ENCODE measurements at regions not wholly inside any gene's neighbourhood (a gene's known extent, or its start where the extent isn't known, plus 50 kb on each side); places are given as distances from the start of the nearest gene placed in this dataset.

DNA sequence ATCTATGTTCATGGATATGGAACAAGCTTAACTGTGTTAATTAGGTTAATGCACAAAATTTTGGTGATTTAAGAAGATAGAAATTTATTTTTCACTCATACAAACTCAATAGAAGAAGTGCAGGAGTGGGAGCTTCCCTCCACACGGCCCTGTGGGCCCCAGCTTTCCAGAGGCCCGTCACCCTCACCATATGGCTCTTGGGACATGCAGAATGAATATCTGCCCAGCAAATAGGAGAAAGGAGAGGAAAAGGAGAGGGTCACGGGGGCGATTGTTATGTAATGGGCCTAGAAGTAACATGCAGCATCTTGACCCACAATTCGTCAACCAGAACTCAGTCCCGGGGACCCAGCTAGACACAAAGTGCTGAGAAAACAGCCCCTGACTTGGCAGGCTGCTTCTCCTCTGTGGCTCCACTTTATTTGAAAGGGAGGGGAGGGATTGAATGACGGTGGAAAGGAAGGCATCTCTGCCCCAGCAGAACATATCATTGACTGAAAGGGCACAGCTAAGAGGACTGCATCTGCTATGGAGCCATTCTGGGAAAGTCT is 648.2 kb upstream of the ID2 start:
- no peak for DNase-seq
- WGBS, 2 experiments (ENCODE audit: insufficient coverage in 1 of 2, insufficient read length in 1 of 2), result 85 to 89% methylated on average over 5 to 7 of the region's 7 CpGs
- H3K4me1 ChIP-seq (ENCODE audit: control insufficient read depth, insufficient read depth, low read length), result no peaks in the 10 kb centered on the region
- H3K27ac ChIP-seq (ENCODE audit: low read depth, low read length), result no peak overlapping the region
- no peaks in the 10 kb centered on the region for H3K27me3 Mint-ChIP-seq (ENCODE audit: insufficient read depth)
- H3K9me3 Mint-ChIP-seq, result no peaks in the 10 kb centered on the region
- no peaks in the 10 kb centered on the region for H3K9me3 ChIP-seq (ENCODE audit: control insufficient read depth, low read length)
- H3K36me3 Mint-ChIP-seq (ENCODE audit: low read depth), result no peaks in the 10 kb centered on the region
- no peaks in the 10 kb centered on the region for H3K27me3 ChIP-seq (ENCODE audit: control insufficient read depth, insufficient read depth, low read length, poor library complexity, severe bottlenecking)
- H3K4me1 Mint-ChIP-seq, result no peaks in the 10 kb centered on the region
- H3K4me3 ChIP-seq (ENCODE audit: low read length), result no peak overlapping the region
- H3K36me3 ChIP-seq (ENCODE audit: control insufficient read depth, insufficient read depth, low read length), result no peaks in the 10 kb centered on the region
- no peak overlapping the region for H3K9ac ChIP-seq (ENCODE audit: extremely low read depth, low read length, poor library complexity, severe bottlenecking)
- TF ChIP-seq, protein P1, sequence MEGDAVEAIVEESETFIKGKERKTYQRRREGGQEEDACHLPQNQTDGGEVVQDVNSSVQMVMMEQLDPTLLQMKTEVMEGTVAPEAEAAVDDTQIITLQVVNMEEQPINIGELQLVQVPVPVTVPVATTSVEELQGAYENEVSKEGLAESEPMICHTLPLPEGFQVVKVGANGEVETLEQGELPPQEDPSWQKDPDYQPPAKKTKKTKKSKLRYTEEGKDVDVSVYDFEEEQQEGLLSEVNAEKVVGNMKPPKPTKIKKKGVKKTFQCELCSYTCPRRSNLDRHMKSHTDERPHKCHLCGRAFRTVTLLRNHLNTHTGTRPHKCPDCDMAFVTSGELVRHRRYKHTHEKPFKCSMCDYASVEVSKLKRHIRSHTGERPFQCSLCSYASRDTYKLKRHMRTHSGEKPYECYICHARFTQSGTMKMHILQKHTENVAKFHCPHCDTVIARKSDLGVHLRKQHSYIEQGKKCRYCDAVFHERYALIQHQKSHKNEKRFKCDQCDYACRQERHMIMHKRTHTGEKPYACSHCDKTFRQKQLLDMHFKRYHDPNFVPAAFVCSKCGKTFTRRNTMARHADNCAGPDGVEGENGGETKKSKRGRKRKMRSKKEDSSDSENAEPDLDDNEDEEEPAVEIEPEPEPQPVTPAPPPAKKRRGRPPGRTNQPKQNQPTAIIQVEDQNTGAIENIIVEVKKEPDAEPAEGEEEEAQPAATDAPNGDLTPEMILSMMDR (conservative IDR thresholded peaks at IDR 0.05), result no peak
- no peak overlapping the region for H3K4me3 Mint-ChIP-seq
- H3K27ac Mint-ChIP-seq, result no peak overlapping the region

DNA sequence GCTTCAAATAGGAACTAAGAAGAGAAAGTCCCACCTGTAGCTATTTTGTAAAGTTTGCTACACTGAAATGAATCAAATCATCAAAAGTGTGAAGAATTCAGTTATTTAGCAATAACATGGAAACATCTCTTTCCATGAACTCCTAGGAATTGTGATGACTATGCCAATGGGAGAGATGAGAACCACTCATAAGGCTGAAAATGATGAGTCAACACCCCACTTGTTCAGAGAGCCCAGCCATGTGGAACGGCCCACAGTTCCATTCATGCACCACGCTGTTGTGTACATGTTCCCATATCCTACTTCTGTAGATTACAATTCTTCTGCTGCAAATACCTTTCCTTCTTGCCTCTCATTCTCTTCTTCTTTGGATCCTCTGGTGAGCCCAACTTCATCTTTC is 645.5 kb upstream of the ID2 start:
- no peak overlapping the region for H3K27ac Mint-ChIP-seq

DNA sequence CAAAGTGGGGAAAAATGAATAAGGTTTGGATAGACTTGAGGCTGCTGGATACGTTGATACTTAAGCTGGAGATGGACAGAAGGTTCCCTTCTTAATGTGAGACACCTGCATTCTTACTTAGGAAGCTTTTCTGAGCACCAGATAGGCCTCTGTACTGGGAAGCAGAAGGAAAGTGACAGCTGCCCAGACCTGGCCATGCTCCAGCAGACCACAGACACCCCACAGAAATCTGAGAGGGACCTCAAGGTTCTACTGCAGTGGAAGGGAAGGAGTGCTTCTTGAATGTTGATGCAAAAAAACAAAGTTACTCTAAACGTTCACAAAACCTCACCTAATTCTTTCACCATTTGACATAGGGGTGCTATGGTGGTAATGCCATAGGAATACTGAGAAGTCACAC is 642.1 kb upstream of the ID2 start:
- Mint-ChIP-seq H3K4me3 (no peak overlapping the region), H3K27ac (no peak overlapping the region), H3K9me3 (peaks cover 3% of the 10 kb centered on the region), H3K27me3 (ENCODE audit: insufficient read depth) (no peaks in the 10 kb centered on the region), H3K36me3 (ENCODE audit: low read depth) (no peaks in the 10 kb centered on the region), H3K4me1 (no peaks in the 10 kb centered on the region)
- 78 to 100% methylated on average over 1 to 2 of the region's 2 CpGs for WGBS, 2 experiments (ENCODE audit: insufficient coverage in 1 of 2, insufficient read length in 1 of 2)
- H3K4me3 ChIP-seq (ENCODE audit: low read length), result no peak overlapping the region
- TF ChIP-seq, protein P1 (conservative IDR thresholded peaks at IDR 0.05), result no peak
- H3K9me3 ChIP-seq (ENCODE audit: control insufficient read depth, low read length), result no peaks in the 10 kb centered on the region
- H3K9ac ChIP-seq (ENCODE audit: extremely low read depth, low read length, poor library complexity, severe bottlenecking), result no peak overlapping the region
- no peaks in the 10 kb centered on the region for H3K36me3 ChIP-seq (ENCODE audit: control insufficient read depth, insufficient read depth, low read length)
- H3K4me1 ChIP-seq (ENCODE audit: control insufficient read depth, insufficient read depth, low read length), result no peaks in the 10 kb centered on the region
- DNase-seq, result no peak
- H3K27ac ChIP-seq (ENCODE audit: low read depth, low read length), result no peak overlapping the region
- H3K27me3 ChIP-seq (ENCODE audit: control insufficient read depth, insufficient read depth, low read length, poor library complexity, severe bottlenecking), result no peaks in the 10 kb centered on the region

More for the DNA sequence above, 645.5 kb upstream of the ID2 start:
- no peaks in the 10 kb centered on the region for H3K36me3 ChIP-seq (ENCODE audit: control insufficient read depth, insufficient read depth, low read length)
- no peak overlapping the region for H3K27ac ChIP-seq (ENCODE audit: low read depth, low read length)
- no peak overlapping the region for H3K9ac ChIP-seq (ENCODE audit: extremely low read depth, low read length, poor library complexity, severe bottlenecking)
- no peaks in the 10 kb centered on the region for H3K36me3 Mint-ChIP-seq (ENCODE audit: low read depth)
- H3K27me3 Mint-ChIP-seq (ENCODE audit: insufficient read depth), result no peaks in the 10 kb centered on the region
- no peak overlapping the region for H3K4me3 Mint-ChIP-seq
- WGBS, 2 experiments (ENCODE audit: insufficient coverage in 1 of 2, insufficient read length in 1 of 2), result 95 to 99% methylated on average over 2 of the region's 2 CpGs
- H3K4me1 Mint-ChIP-seq, result no peaks in the 10 kb centered on the region
- H3K9me3 ChIP-seq (ENCODE audit: control insufficient read depth, low read length), result no peaks in the 10 kb centered on the region
- no peak for DNase-seq
- TF ChIP-seq, protein P1 (conservative IDR thresholded peaks at IDR 0.05), result no peak
- H3K4me1 ChIP-seq (ENCODE audit: control insufficient read depth, insufficient read depth, low read length), result no peaks in the 10 kb centered on the region
- no peaks in the 10 kb centered on the region for H3K9me3 Mint-ChIP-seq
- H3K27me3 ChIP-seq (ENCODE audit: control insufficient read depth, insufficient read depth, low read length, poor library complexity, severe bottlenecking), result no peaks in the 10 kb centered on the region
- no peak overlapping the region for H3K4me3 ChIP-seq (ENCODE audit: low read length)

All from endodermal cell (in vitro differentiated cells).